ENCODE measurements at regions not wholly inside any gene's neighbourhood (a gene's known extent, or its start where the extent isn't known, plus 50 kb on each side); places are given as distances from the start of the nearest gene placed in this dataset.
A peak's percentile ranks its signal among the peaks of the same experiment; 100 is the strongest.

DNA sequence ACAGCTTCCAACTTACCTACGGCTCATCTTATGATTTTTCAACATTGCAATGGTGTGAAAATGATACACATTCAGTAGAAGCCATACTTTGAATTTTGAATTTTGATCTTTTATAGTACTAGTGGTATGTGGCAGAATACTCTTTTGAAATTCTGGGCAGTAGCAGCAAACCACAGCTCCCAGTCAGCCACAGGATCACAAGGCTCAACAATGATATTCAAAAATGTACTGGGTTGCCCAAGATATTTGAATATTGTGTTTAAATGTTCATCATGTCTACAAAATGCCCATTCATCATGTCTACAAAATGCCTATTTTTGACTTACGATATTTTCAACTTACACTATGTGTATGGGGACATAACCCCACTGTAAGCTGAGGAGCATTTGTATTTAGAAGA, 81.3 kb upstream of the PRR16 start:
- DNase-seq (no peak), ATAC-seq (no peak)
- no peaks in the 10 kb centered on the region for H3K9me3 ChIP-seq
- H3K4me1 ChIP-seq: no peaks in the 10 kb centered on the region
- no peaks in the 10 kb centered on the region for H3K27me3 ChIP-seq (ENCODE audit: low read depth)
- no peak overlapping the region for H3K27ac ChIP-seq
- TF ChIP-seq, protein P1, sequence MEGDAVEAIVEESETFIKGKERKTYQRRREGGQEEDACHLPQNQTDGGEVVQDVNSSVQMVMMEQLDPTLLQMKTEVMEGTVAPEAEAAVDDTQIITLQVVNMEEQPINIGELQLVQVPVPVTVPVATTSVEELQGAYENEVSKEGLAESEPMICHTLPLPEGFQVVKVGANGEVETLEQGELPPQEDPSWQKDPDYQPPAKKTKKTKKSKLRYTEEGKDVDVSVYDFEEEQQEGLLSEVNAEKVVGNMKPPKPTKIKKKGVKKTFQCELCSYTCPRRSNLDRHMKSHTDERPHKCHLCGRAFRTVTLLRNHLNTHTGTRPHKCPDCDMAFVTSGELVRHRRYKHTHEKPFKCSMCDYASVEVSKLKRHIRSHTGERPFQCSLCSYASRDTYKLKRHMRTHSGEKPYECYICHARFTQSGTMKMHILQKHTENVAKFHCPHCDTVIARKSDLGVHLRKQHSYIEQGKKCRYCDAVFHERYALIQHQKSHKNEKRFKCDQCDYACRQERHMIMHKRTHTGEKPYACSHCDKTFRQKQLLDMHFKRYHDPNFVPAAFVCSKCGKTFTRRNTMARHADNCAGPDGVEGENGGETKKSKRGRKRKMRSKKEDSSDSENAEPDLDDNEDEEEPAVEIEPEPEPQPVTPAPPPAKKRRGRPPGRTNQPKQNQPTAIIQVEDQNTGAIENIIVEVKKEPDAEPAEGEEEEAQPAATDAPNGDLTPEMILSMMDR (IDR thresholded peaks at IDR 0.05): no peak
- intact Hi-C loops (cut with DNase I): no loop called here
- no peak overlapping the region for H3K4me3 ChIP-seq
- H3K36me3 ChIP-seq: no peaks in the 10 kb centered on the region

- TF ChIP-seq, protein P1 (IDR thresholded peaks at IDR 0.05): no peak
- DNase-seq (no peak), ATAC-seq (no peak)
- Histone ChIP-seq H3K9me3 (no peaks in the 10 kb centered on the region), H3K4me1 (peaks cover 7% of the 10 kb centered on the region), H3K27ac (peak overlapping the region; percentile 26), H3K27me3 (ENCODE audit: low read depth) (no peaks in the 10 kb centered on the region), H3K4me3 (no peak overlapping the region), H3K36me3 (no peaks in the 10 kb centered on the region)
- intact Hi-C loops (cut with DNase I): no loop called here
Observed at GRCh38 chr5:120386981-120387380, 77.1 kb upstream of the PRR16 start.

DNA sequence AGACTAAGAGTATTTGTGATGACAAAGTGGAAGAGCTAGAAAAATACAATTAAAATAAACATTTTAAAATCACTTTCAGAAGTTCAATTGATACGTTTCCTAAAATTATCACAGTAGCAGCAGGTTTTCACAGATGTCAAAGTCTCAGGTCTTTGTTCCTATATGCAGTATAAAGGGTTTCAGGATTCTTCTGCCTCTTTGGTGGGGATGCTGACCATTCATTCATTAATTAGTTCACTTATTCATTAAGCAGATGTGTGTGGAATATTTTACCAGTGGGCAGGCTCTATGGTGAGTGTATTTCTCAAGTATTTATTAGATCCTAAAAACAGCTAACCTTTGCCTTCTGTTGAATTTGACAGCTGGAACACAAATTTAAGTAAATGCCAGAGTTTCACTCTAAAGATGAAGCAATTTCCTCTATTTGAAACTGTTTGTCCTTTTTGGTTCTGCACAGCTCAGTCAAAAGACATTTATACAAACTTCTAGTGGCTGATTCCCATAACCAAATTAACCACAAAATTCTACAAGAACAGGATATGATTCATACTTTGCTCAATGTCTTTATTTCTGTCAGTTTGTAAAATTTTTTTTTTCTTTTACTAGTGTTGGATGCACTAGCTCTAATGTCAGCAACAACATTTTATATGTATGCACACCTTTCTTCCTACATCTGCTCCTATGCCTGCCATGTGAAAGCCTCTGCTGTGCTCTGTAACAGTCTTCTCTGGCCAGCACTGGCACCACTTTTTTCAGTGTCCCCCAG, 75.9 kb upstream of the PRR16 start:
- ATAC-seq (peak; percentile 65 to 72), DNase-seq (no peak)
- intact Hi-C loops (cut with DNase I): no loop called here
- peaks cover 7% of the 10 kb centered on the region for H3K4me1 ChIP-seq
- no peaks in the 10 kb centered on the region for H3K9me3 ChIP-seq
- no peaks in the 10 kb centered on the region for H3K27me3 ChIP-seq (ENCODE audit: low read depth)
- no peaks in the 10 kb centered on the region for H3K36me3 ChIP-seq
- H3K4me3 ChIP-seq: no peak overlapping the region
- TF ChIP-seq, protein P1 (IDR thresholded peaks at IDR 0.05): no peak
- H3K27ac ChIP-seq: peak overlapping the region; percentile 25

DNA sequence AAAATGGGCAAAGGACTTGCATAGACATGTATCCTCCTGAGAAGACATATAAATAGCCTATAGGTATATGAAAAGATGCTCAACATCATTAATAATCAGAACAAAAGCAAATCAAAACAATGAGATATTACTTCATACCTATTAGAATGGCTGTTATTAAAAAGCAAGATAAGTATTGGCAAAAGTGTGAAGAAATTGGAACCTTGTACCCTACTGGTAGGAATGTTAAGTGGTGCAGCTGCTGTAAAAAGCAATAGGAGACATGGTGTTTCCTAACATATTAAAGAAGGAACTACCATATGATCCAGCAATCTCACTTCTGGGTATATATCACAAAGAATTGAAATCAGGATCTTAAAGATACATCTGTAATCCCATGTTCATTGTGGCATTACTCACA, 69.8 kb upstream of the PRR16 start:
- TF ChIP-seq, protein P1 (IDR thresholded peaks at IDR 0.05): no peak
- no peaks in the 10 kb centered on the region for H3K36me3 ChIP-seq
- intact Hi-C loops (cut with DNase I): no loop called here
- no peaks in the 10 kb centered on the region for H3K4me1 ChIP-seq
- H3K4me3 ChIP-seq: no peak overlapping the region
- no peaks in the 10 kb centered on the region for H3K9me3 ChIP-seq
- H3K27me3 ChIP-seq (ENCODE audit: low read depth): no peaks in the 10 kb centered on the region
- no peak for DNase-seq
- ATAC-seq: no peak
- no peak overlapping the region for H3K27ac ChIP-seq

DNA sequence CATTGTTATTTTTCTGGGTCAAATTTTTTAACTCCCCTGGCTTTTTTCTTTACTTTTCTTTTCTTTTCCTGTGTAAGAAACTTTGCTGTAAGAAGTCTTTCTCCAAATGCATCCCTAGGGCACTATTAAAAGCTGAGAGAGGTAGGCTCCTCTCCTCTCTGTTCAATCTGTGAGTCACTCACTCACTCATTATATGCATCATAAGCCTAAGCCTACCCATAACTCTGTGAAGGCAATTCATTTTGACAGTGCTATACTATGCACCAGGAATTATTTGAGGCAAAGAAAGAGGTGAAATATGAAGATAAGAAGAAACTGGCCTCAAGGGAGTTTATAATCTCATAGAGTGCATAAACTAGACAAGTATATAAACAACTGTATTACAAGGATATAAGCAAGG, 67.9 kb upstream of the PRR16 start:
- no peak overlapping the region for H3K4me3 ChIP-seq
- intact Hi-C loops (cut with DNase I): no loop called here
- no peak overlapping the region for H3K27ac ChIP-seq
- DNase-seq: no peak
- H3K36me3 ChIP-seq: no peaks in the 10 kb centered on the region
- TF ChIP-seq, protein P1 (IDR thresholded peaks at IDR 0.05): no peak
- ATAC-seq: no peak
- no peaks in the 10 kb centered on the region for H3K4me1 ChIP-seq
- H3K27me3 ChIP-seq (ENCODE audit: low read depth): no peaks in the 10 kb centered on the region
- H3K9me3 ChIP-seq: no peaks in the 10 kb centered on the region
